GM06990 (cell line): ENCODE measurements at regions not wholly inside any gene's neighbourhood (a gene's known extent, or its start where the extent isn't known, plus 50 kb on each side); places are given as distances from the start of the nearest gene placed in this dataset.

ENCODE experiments used
- DNase-seq: peaks from one replicate; pipeline ENCODE4 v3.0.0-alpha.2; 2011; ENCODE audit not compliant: insufficient read length; ENCODE audit errors: extremely low read depth
- H3K27me3 ChIP-seq: replicated peaks from 2 replicates; pipeline ENCODE4 v1.6.0; 2011; ENCODE audit warnings: low read length; ENCODE audit not compliant: control insufficient read depth, insufficient read depth
- H3K36me3 ChIP-seq: 2 replicates; pipeline ENCODE4 v1.5.1; 2011; ENCODE audit warnings: low read length; ENCODE audit not compliant: control insufficient read depth, insufficient read depth
- H3K4me3 ChIP-seq: replicated peaks from 2 replicates; pipeline ENCODE4 v1.5.1; 2011; ENCODE audit warnings: low read depth, mild to moderate bottlenecking, control low read depth, low read length
- TF ChIP-seq, protein P1 (sequence below): IDR thresholded peaks from 2 replicates; pipeline ENCODE4 v1.5.1; 2011; ENCODE audit warnings: low read length, control low read depth, mild to moderate bottlenecking, inconsistent platforms; ENCODE audit not compliant: insufficient read depth, poor library complexity, severe bottlenecking

DNA sequence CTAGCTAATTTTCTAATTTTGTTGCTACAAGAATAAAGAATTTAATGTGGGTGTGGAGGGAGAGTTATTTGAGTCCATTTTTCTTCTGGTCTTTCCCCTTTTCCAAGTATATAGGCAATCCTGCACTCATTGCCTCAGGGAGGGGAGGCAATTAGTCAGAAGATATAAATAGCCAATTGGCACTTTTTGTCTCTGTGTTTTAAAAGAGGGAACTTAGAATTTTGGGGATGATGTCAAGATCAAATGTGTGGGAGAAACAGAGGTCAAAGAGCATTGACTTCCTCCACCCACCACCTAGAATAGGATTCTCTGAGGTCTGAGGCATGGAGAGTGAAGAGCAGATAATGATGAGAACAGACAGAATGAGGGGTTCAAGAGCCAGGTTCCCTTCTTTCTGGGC lies 120.3 kb upstream of the ZC3H12C start:
- Histone ChIP-seq H3K36me3 (no peaks in the 10 kb centered on the region), H3K27me3 (no peaks in the 10 kb centered on the region), H3K4me3 (no peak overlapping the region)
- DNase-seq = no peak
- TF ChIP-seq, protein P1, sequence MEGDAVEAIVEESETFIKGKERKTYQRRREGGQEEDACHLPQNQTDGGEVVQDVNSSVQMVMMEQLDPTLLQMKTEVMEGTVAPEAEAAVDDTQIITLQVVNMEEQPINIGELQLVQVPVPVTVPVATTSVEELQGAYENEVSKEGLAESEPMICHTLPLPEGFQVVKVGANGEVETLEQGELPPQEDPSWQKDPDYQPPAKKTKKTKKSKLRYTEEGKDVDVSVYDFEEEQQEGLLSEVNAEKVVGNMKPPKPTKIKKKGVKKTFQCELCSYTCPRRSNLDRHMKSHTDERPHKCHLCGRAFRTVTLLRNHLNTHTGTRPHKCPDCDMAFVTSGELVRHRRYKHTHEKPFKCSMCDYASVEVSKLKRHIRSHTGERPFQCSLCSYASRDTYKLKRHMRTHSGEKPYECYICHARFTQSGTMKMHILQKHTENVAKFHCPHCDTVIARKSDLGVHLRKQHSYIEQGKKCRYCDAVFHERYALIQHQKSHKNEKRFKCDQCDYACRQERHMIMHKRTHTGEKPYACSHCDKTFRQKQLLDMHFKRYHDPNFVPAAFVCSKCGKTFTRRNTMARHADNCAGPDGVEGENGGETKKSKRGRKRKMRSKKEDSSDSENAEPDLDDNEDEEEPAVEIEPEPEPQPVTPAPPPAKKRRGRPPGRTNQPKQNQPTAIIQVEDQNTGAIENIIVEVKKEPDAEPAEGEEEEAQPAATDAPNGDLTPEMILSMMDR = no peak

DNA sequence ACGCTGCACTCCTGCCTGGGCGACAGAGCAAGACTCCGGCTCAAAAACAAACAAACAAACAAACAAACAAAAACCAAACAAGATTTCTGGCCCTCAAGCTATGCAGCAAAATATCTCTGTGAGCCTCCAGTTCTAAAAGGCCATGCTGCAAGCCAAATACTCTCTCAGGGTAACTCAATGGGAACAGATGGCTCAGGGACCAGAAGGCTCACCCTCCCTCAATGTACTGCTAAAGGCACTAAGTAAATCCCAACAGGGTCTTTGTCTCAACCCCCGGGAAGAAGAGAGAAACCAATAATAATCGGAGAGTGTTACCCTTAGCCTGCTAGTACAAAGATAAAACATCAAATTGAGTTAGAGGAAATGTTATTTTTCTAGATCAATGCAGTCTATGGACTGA lies 119.7 kb upstream of the ZC3H12C start:
- TF ChIP-seq, protein P1 = no peak
- Histone ChIP-seq H3K27me3 (no peaks in the 10 kb centered on the region), H3K36me3 (no peaks in the 10 kb centered on the region), H3K4me3 (no peak overlapping the region)
- DNase-seq = no peak

DNA sequence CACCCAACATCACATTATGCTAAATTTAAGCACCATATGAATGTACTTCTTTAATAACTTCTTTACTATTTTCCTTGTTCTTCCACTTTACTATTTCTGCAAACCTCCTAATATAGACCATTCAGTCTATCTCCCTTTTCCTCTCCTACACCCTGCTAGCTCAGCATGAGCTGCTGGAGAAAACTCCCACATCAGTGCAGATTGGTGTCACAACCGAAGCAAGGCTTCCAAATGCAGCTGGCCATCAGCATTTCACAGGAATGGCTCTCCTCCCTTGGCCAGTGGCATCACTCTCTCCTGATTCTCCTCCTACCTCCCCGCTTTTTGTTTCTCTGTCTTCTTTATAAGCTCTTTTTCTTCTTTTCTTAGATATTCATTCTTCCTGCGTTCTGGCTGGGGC lies 118.7 kb upstream of the ZC3H12C start:
- no peak for DNase-seq
- Histone ChIP-seq H3K36me3 (no peaks in the 10 kb centered on the region), H3K4me3 (no peak overlapping the region), H3K27me3 (no peaks in the 10 kb centered on the region)
- TF ChIP-seq, protein P1 = no peak

DNA sequence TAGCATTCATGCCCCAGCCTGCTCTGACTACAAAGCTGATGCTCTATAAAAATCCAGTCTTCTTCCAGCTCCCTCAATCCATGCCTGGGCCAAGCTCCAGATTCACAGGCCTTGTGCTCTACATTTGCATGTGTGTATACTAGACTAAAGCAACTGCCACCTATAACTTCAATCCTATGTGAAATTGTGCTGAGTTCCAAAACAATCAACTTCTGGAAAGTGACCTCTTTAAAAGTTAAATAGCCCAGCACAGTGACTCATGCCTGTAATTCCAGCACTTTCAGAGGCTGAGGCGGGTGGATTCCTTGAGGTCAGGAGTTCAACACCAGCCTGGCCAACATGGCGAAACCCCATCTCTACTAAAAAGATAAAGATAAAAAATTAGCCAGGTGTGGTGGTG lies 114.3 kb upstream of the ZC3H12C start:
- no peaks in the 10 kb centered on the region for H3K36me3 ChIP-seq
- H3K27me3 ChIP-seq = no peaks in the 10 kb centered on the region
- DNase-seq = no peak
- no peak overlapping the region for H3K4me3 ChIP-seq
- TF ChIP-seq, protein P1 = no peak

DNA sequence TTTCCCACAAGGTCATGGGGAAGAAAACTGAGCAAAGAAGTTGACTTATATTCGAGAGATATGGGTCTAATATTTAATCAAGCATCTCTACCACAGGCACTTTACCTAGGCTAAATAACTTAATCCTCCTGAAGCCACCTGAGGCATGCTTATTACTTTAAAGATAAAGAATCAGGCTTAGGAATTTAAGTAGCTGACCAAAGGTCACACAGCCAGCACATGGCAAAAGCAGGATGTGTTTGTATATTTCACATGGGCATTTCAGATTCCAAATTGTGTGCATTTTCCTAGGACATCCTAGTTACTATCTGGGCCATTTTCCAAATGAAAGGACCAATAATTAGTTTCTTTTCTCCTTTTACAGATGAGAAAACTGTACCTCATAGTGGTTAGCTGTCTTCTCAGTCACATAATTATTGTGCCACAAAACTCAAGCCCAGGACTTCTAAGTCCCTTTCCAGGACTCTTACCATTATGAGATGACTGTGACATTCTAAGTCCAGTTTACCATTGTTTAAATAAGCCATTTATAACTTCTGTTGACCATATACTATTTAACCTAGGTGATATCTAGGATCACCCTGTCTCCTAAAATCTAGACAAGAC lies 112.1 kb upstream of the ZC3H12C start:
- DNase-seq = no peak
- Histone ChIP-seq H3K36me3 (no peaks in the 10 kb centered on the region), H3K27me3 (no peaks in the 10 kb centered on the region), H3K4me3 (no peak overlapping the region)
- TF ChIP-seq, protein P1 = no peak

DNA sequence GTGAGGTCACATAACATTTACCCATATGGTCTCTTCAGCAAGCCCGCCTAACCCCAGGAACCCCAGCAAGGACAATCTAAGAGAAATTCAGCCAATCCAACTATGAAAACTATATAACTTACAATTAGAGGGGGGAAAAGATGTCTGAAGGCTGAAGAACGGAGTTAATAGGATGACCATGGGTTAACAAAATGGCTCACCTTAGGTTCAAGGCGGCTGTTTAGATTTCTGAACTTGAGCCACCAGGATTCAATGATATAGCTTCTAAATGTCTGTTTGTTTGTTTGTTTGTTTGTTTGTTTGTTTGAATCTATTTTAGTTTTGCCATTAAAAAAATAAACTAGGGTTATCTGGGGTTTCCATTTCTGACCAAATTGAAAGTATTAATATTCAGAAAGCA lies 109.8 kb upstream of the ZC3H12C start:
- DNase-seq = no peak
- H3K36me3 ChIP-seq = no peaks in the 10 kb centered on the region
- no peaks in the 10 kb centered on the region for H3K27me3 ChIP-seq
- no peak overlapping the region for H3K4me3 ChIP-seq
- TF ChIP-seq, protein P1 = no peak
